ENCODE measurements at regions not wholly inside any gene's neighbourhood (a gene's known extent, or its start where the extent isn't known, plus 50 kb on each side); places are given as distances from the start of the nearest gene placed in this dataset.

DNA sequence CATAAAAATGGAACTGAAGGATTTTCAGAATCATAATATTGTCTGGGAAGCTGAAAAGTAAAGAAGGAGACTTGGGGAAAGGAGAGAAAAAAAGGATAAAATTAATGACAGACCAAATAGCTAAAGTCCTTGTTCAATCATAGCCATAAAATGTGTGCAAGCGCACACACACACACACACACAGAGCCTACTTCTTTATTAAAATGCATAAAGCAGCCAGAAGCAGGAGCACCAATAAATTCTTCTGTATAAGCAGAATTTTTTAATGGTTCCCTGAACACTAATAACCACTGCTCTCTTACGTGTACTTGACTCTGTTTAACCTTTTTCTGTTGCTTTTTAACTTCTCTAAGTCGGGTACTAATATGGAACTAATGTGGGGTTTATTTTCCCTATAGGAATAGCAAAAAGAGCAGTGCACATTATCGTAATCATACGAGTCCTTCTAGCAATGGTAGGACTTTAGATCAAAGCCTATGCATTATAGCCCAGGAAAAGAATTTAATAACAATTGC is 131.0 kb upstream of the PSMD7 start:
- no peaks in the 10 kb centered on the region for H3K4me1 ChIP-seq (ENCODE audit: control insufficient read depth in 1 of 2, insufficient read depth in 1 of 2, low read depth in 1 of 2, low read length in 1 of 2)

GRCh38 chr16:74160759-74161158 is 135.9 kb upstream of the PSMD7 start:
- H3K9me3 ChIP-seq: no peaks in the 10 kb centered on the region
- H3K4me1 ChIP-seq (ENCODE audit: control insufficient read depth in 1 of 2, insufficient read depth in 1 of 2, low read depth in 1 of 2, low read length in 1 of 2): no peaks in the 10 kb centered on the region
- no peaks in the 10 kb centered on the region for H3K27me3 ChIP-seq
- no peak overlapping the region for H3K4me3 ChIP-seq (ENCODE audit: low read depth in 1 of 2, low read length in 1 of 2)
- no peak overlapping the region for H3K27ac ChIP-seq
- no peaks in the 10 kb centered on the region for H3K36me3 ChIP-seq
- TF ChIP-seq, protein P1, sequence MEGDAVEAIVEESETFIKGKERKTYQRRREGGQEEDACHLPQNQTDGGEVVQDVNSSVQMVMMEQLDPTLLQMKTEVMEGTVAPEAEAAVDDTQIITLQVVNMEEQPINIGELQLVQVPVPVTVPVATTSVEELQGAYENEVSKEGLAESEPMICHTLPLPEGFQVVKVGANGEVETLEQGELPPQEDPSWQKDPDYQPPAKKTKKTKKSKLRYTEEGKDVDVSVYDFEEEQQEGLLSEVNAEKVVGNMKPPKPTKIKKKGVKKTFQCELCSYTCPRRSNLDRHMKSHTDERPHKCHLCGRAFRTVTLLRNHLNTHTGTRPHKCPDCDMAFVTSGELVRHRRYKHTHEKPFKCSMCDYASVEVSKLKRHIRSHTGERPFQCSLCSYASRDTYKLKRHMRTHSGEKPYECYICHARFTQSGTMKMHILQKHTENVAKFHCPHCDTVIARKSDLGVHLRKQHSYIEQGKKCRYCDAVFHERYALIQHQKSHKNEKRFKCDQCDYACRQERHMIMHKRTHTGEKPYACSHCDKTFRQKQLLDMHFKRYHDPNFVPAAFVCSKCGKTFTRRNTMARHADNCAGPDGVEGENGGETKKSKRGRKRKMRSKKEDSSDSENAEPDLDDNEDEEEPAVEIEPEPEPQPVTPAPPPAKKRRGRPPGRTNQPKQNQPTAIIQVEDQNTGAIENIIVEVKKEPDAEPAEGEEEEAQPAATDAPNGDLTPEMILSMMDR (IDR thresholded peaks at IDR 0.05): no peak

More for the DNA sequence above, 131.0 kb upstream of the PSMD7 start:
- H3K9me3 ChIP-seq: no peaks in the 10 kb centered on the region
- H3K27me3 ChIP-seq: no peaks in the 10 kb centered on the region
- H3K27ac ChIP-seq: no peak overlapping the region
- no peak overlapping the region for H3K4me3 ChIP-seq (ENCODE audit: low read depth in 1 of 2, low read length in 1 of 2)
- H3K36me3 ChIP-seq: no peaks in the 10 kb centered on the region
- TF ChIP-seq, protein P1 (IDR thresholded peaks at IDR 0.05): no peak

- no peaks in the 10 kb centered on the region for H3K27me3 ChIP-seq
- TF ChIP-seq, protein P1 (IDR thresholded peaks at IDR 0.05): no peak
- no peaks in the 10 kb centered on the region for H3K4me1 ChIP-seq (ENCODE audit: control insufficient read depth in 1 of 2, insufficient read depth in 1 of 2, low read depth in 1 of 2, low read length in 1 of 2)
- no peaks in the 10 kb centered on the region for H3K36me3 ChIP-seq
- H3K27ac ChIP-seq: no peak overlapping the region
- H3K4me3 ChIP-seq (ENCODE audit: low read depth in 1 of 2, low read length in 1 of 2): no peak overlapping the region
- H3K9me3 ChIP-seq: no peaks in the 10 kb centered on the region
Measured at GRCh38 chr16:74153773-74154172, 142.8 kb upstream of the PSMD7 start.

- Histone ChIP-seq H3K36me3 (no peaks in the 10 kb centered on the region), H3K27ac (no peak overlapping the region), H3K4me1 (ENCODE audit: control insufficient read depth in 1 of 2, insufficient read depth in 1 of 2, low read depth in 1 of 2, low read length in 1 of 2) (no peaks in the 10 kb centered on the region), H3K4me3 (ENCODE audit: low read depth in 1 of 2, low read length in 1 of 2) (no peak overlapping the region), H3K9me3 (no peaks in the 10 kb centered on the region), H3K27me3 (no peaks in the 10 kb centered on the region)
- TF ChIP-seq, protein P1 (IDR thresholded peaks at IDR 0.05): no peak
Measured at GRCh38 chr16:74146643-74147042, 150.0 kb upstream of the PSMD7 start.

- TF ChIP-seq, protein P1 (IDR thresholded peaks at IDR 0.05): no peak
- no peaks in the 10 kb centered on the region for H3K9me3 ChIP-seq
- no peak overlapping the region for H3K27ac ChIP-seq
- no peaks in the 10 kb centered on the region for H3K4me1 ChIP-seq (ENCODE audit: control insufficient read depth in 1 of 2, insufficient read depth in 1 of 2, low read depth in 1 of 2, low read length in 1 of 2)
- H3K36me3 ChIP-seq: no peaks in the 10 kb centered on the region
- no peak overlapping the region for H3K4me3 ChIP-seq (ENCODE audit: low read depth in 1 of 2, low read length in 1 of 2)
- H3K27me3 ChIP-seq: no peaks in the 10 kb centered on the region
Measured at GRCh38 chr16:74143171-74143570, 153.4 kb upstream of the PSMD7 start.

GRCh38 chr16:74141015-74141414 is 155.6 kb upstream of the PSMD7 start:
- TF ChIP-seq, protein P1 (IDR thresholded peaks at IDR 0.05): no peak
- Histone ChIP-seq H3K4me1 (ENCODE audit: control insufficient read depth in 1 of 2, insufficient read depth in 1 of 2, low read depth in 1 of 2, low read length in 1 of 2) (no peaks in the 10 kb centered on the region), H3K27ac (no peak overlapping the region), H3K9me3 (no peaks in the 10 kb centered on the region), H3K36me3 (no peaks in the 10 kb centered on the region), H3K4me3 (ENCODE audit: low read depth in 1 of 2, low read length in 1 of 2) (no peak overlapping the region), H3K27me3 (no peaks in the 10 kb centered on the region)

Measured in neutrophil (primary cell).